ENCODE measurements at regions not wholly inside any gene's neighbourhood (a gene's known extent, or its start where the extent isn't known, plus 50 kb on each side); places are given as distances from the start of the nearest gene placed in this dataset.

DNA sequence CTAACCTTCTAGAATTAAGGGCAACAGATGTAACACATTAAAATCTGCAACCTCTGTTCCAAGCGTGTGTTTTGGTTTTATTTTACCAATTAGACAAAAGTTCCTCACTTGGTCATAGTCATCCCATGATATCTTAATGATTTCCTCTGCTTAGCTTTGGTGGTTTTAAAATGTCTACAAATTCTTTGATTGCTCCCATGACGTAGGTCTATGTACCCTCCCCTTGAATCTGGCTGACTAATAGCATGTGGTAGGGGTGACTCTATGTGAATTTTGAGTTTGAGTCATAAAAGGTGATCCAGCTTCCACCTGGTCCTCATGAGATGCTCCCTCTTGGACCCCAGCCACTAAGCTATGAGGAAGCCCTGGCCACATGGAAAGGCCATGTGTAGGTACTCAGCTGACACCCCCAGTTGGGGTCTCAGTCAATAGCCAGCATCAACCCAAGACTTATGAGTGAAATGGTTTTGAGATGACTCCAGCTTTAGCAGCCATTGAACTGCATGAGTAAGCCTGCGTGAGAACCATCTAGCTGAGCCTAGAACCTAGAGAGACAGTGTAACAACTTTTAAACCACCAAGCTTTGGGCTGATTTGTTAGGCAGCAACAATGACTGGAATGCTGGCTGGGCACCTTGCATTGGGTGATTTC is 247.1 kb downstream of the MSRB3 start:
- no peak overlapping the region for H3K27ac ChIP-seq
- H3K4me1 ChIP-seq, result no peaks in the 10 kb centered on the region
- intact Hi-C loops (cut with DNase I; ENCODE audit: low total_unique reads), result no loop called here
- H3K27me3 ChIP-seq, result no peaks in the 10 kb centered on the region
- TF ChIP-seq, protein P1, sequence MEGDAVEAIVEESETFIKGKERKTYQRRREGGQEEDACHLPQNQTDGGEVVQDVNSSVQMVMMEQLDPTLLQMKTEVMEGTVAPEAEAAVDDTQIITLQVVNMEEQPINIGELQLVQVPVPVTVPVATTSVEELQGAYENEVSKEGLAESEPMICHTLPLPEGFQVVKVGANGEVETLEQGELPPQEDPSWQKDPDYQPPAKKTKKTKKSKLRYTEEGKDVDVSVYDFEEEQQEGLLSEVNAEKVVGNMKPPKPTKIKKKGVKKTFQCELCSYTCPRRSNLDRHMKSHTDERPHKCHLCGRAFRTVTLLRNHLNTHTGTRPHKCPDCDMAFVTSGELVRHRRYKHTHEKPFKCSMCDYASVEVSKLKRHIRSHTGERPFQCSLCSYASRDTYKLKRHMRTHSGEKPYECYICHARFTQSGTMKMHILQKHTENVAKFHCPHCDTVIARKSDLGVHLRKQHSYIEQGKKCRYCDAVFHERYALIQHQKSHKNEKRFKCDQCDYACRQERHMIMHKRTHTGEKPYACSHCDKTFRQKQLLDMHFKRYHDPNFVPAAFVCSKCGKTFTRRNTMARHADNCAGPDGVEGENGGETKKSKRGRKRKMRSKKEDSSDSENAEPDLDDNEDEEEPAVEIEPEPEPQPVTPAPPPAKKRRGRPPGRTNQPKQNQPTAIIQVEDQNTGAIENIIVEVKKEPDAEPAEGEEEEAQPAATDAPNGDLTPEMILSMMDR (IDR thresholded peaks at IDR 0.05), result no peak
- TF ChIP-seq POLR2AphosphoS5 (IDR thresholded peaks at IDR 0.05), result no peak
- TF ChIP-seq POLR2A (IDR thresholded peaks at IDR 0.05), result no peak
- H3K9me3 ChIP-seq, result peaks cover 0 to 6% of the 10 kb centered on the region in 2 donors
- no peak for DNase-seq (ENCODE audit: low spot score in 2 of 2)
- no peaks in the 10 kb centered on the region for H3K36me3 ChIP-seq
- H3K4me3 ChIP-seq, result no peak overlapping the region

DNA sequence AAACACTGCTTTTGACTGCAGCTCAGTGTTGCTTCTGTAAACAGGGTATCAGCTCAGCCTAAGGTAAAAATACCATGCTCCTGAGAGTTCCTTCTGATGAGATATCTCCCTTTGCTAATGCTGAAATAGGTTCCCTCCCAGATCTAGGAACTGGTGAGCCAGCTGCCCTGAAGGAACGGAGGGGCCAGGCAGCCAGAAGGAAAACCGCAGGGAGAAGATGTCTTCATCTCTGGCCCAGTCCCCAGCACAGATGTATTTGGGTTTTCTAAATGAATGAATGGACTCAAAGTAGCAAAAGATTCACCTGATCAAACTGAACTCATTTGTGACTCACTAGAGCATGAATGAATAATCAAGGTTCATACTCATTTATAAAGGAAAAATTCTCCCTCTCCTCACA is 247.8 kb downstream of the MSRB3 start:
- Histone ChIP-seq H3K27me3 (no peaks in the 10 kb centered on the region), H3K4me1 (no peaks in the 10 kb centered on the region), H3K36me3 (no peaks in the 10 kb centered on the region), H3K27ac (no peak overlapping the region), H3K9me3 (peaks cover 0 to 6% of the 10 kb centered on the region in 2 donors), H3K4me3 (no peak overlapping the region)
- TF ChIP-seq POLR2A (IDR thresholded peaks at IDR 0.05), result no peak
- TF ChIP-seq, protein P1 (IDR thresholded peaks at IDR 0.05), result no peak
- TF ChIP-seq POLR2AphosphoS5 (IDR thresholded peaks at IDR 0.05), result no peak
- intact Hi-C loops (cut with DNase I; ENCODE audit: low total_unique reads), result no loop called here
- no peak for DNase-seq (ENCODE audit: low spot score in 2 of 2)

DNA sequence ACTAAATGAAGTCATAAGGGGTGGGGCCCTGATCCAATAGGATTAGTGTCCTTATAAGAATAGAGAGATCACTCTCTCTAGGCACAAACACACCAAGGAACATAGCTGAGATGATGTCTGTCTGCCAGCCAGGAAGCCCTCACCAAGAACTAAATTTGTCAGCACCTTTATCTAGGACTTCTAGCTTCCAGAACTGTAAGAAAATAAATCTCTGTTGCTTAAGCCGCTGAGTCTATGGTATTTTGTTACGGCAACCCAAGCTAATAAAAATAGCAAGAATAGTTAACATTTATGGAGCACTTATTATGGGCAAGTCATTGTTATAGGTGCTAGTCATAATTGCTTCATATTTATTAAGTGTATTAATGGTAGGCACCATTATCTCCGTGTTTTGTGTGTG is 249.6 kb downstream of the MSRB3 start:
- intact Hi-C loops (cut with DNase I; ENCODE audit: low total_unique reads), result no loop called here
- no peaks in the 10 kb centered on the region for H3K36me3 ChIP-seq
- peaks cover 0 to 6% of the 10 kb centered on the region in 2 donors for H3K4me1 ChIP-seq
- TF ChIP-seq, protein P1 (IDR thresholded peaks at IDR 0.05), result no peak
- no peak for DNase-seq (ENCODE audit: low spot score in 2 of 2)
- no peaks in the 10 kb centered on the region for H3K27me3 ChIP-seq
- H3K27ac ChIP-seq, result no peak overlapping the region
- H3K9me3 ChIP-seq, result peaks cover 0 to 6% of the 10 kb centered on the region in 2 donors
- no peak overlapping the region for H3K4me3 ChIP-seq

DNA sequence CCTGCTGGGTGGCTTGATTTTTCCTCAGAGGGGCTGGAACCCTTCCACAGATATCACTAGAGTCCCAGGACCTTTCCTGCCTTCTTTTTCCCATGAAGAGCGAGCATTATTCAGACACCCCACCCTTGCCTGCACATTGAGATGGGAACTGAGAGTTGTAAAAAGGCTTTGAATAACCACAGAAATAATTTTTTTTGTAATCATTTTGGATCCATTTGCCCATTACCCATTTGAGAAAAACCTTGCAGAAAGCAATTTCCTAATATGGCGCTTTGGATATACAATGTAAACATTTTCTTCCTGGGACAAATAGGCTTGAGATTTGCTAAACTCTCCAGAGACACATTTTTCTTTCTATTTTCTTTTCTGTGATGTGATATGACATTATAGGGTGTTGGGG is 250.6 kb downstream of the MSRB3 start:
- Histone ChIP-seq H3K4me3 (no peak overlapping the region), H3K9me3 (peaks cover 0 to 6% of the 10 kb centered on the region in 2 donors), H3K27me3 (no peaks in the 10 kb centered on the region), H3K36me3 (no peaks in the 10 kb centered on the region), H3K4me1 (peaks cover 0 to 9% of the 10 kb centered on the region in 2 donors), H3K27ac (no peak overlapping the region)
- intact Hi-C loops (cut with DNase I; ENCODE audit: low total_unique reads), result no loop called here
- no peak for TF ChIP-seq POLR2A (IDR thresholded peaks at IDR 0.05)
- TF ChIP-seq POLR2AphosphoS5 (IDR thresholded peaks at IDR 0.05), result no peak
- TF ChIP-seq, protein P1 (IDR thresholded peaks at IDR 0.05), result no peak
- no peak for DNase-seq (ENCODE audit: low spot score in 2 of 2)

DNA sequence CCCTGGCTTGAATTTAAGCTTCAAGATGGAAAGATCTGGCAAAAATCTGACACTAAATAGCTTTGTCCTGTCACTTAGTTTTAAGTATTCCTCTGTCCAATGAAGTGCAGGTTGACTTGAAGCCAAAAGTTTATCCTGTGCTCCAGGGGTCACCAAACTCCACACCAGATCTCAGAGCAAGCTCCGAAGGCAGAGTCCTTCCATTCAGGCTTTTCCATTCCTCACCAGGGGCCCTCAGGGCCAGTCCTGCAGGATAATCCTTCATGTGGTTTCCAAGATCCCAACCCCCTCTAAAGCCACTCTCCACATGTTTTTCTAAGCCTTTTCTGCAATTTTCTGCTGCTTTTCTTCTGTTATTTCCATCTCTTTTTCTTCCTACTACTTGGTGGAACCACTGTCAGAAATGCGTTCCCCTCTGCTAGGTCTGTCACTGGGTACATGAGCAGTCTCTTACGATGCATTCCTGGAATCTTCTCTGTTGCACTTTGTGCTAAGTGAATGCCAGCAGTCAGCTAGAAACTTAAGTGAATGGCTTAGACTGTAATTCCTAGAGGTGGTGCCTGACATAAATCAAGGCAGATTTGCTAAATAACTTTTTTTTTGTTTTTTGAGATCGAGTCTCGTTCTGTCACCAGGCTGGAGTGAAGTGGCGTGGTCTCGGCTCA is 251.4 kb downstream of the MSRB3 start:
- no peak overlapping the region for H3K27ac ChIP-seq
- H3K4me1 ChIP-seq, result peaks cover 0 to 9% of the 10 kb centered on the region in 2 donors
- DNase-seq (ENCODE audit: low spot score in 2 of 2), result no peak
- H3K4me3 ChIP-seq, result no peak overlapping the region
- H3K9me3 ChIP-seq, result peaks cover 0 to 6% of the 10 kb centered on the region in 2 donors
- TF ChIP-seq POLR2AphosphoS5 (IDR thresholded peaks at IDR 0.05) (no peak), POLR2A (IDR thresholded peaks at IDR 0.05) (no peak)
- TF ChIP-seq, protein P1 (IDR thresholded peaks at IDR 0.05), result no peak
- intact Hi-C loops (cut with DNase I; ENCODE audit: low total_unique reads), result no loop called here
- H3K36me3 ChIP-seq, result no peaks in the 10 kb centered on the region
- H3K27me3 ChIP-seq, result no peaks in the 10 kb centered on the region
